IMR-90 (cell line): ENCODE measurements at regions not wholly inside any gene's neighbourhood (a gene's known extent, or its start where the extent isn't known, plus 50 kb on each side); places are given as distances from the start of the nearest gene placed in this dataset.
A peak's percentile ranks its signal among the peaks of the same experiment; 100 is the strongest.
"Not testable (repeated sequence)": the region's sequence is repeated elsewhere in the genome, so short reads cannot be mapped to it uniquely, and the experiment has no call there.

Experiments
- ATAC-seq: fragments of 200-7000 bp; cut with Tn5 transposase; 2 replicates; pipeline ENCODE4 v1.9.1; 2020; ENCODE audit warnings: low read depth, mild to moderate bottlenecking, moderate library complexity
- BruUV-seq: library from RNA; stranded (reverse); fragments of 400-500 nt; replicated peaks from 2 replicates; lab custom pipeline; 2021; lab: Mats Ljungman, UMichigan
- CTCF ChIA-PET: fragments of 300-600 bp; formaldehyde crosslinking; extraction: SDS; loops from one replicate; lab custom pipeline; 2021; ENCODE audit warnings: antibody characterized with exemption; lab: Yijun Ruan, JAX
- POLR2A ChIA-PET: fragments of 300-600 bp; sonication (Branson Sonifier 250); formaldehyde crosslinking; loops from one replicate; lab custom pipeline; 2022; ENCODE audit warnings: antibody characterized with exemption; ENCODE audit not compliant: unreplicated experiment; lab: Charles Lee
- DNase-seq: peaks from one replicate; pipeline ENCODE4 v3.0.0; 2013
- H2AFZ ChIP-seq: replicated peaks from 2 replicates; pipeline ENCODE3; 2013; ENCODE audit warnings: low read length, mild to moderate bottlenecking; ENCODE audit not compliant: poor library complexity
- H2AK5ac ChIP-seq: 2 replicates; pipeline ENCODE4 v1.6.1; 2013; ENCODE audit warnings: low read depth, low read length, inconsistent platforms
- H2AK9ac ChIP-seq: replicated peaks from 2 replicates; pipeline ENCODE3; 2013; ENCODE audit warnings: mild to moderate bottlenecking, low read depth, low read length, moderate library complexity; ENCODE audit not compliant: poor library complexity
- H2BK120ac ChIP-seq: 2 replicates; pipeline ENCODE4 v1.6.1; 2013; ENCODE audit warnings: low read depth, low read length, inconsistent platforms
- H2BK15ac ChIP-seq: 3 replicates; pipeline ENCODE4 v1.6.1; 2013; ENCODE audit warnings: low read depth, low read length, inconsistent platforms
- H2BK20ac ChIP-seq: 2 replicates; pipeline ENCODE4 v1.6.1; 2013; ENCODE audit warnings: low read depth, mild to moderate bottlenecking, inconsistent platforms, low read length, moderate library complexity
- H2BK5ac ChIP-seq: 2 replicates; pipeline ENCODE4 v1.6.1; 2013; ENCODE audit warnings: mild to moderate bottlenecking, low read depth, low read length, inconsistent platforms; ENCODE audit not compliant: poor library complexity, severe bottlenecking
- H3K14ac ChIP-seq: replicated peaks from 2 replicates; pipeline ENCODE4 v1.6.1; 2013; ENCODE audit warnings: low read depth, low read length, inconsistent platforms
- H3K18ac ChIP-seq: 2 replicates; pipeline ENCODE4 v1.6.1; 2013; ENCODE audit warnings: low read depth, low read length, control low read depth
- H3K23ac ChIP-seq: 2 replicates; pipeline ENCODE4 v1.6.1; 2013; ENCODE audit warnings: low read depth, low read length, inconsistent platforms
- H3K27ac ChIP-seq: 2 replicates; pipeline ENCODE4 v1.5.1; 2013; ENCODE audit warnings: mild to moderate bottlenecking, control low read depth, low read length; ENCODE audit not compliant: insufficient read depth
- H3K27me3 ChIP-seq: 2 replicates; pipeline ENCODE4 v1.6.1; 2013; ENCODE audit warnings: low read length; ENCODE audit not compliant: control insufficient read depth, insufficient read depth
- H3K36me3 ChIP-seq: 2 replicates; pipeline ENCODE4 v1.6.1; 2013; ENCODE audit warnings: low read length, mixed read lengths; ENCODE audit not compliant: control insufficient read depth, insufficient read depth
- H3K4ac ChIP-seq: 2 replicates; pipeline ENCODE4 v1.6.1; 2013; ENCODE audit warnings: low read depth, low read length, inconsistent platforms
- H3K4me1 ChIP-seq: 2 replicates; pipeline ENCODE4 v1.6.1; 2013; ENCODE audit warnings: low read length, mixed read lengths; ENCODE audit not compliant: control insufficient read depth, insufficient read depth
- H3K4me2 ChIP-seq: 2 replicates; pipeline ENCODE4 v1.6.1; 2013; ENCODE audit warnings: low read depth, mild to moderate bottlenecking, control low read depth, low read length, moderate library complexity
- H3K4me3 ChIP-seq: 2 replicates; pipeline ENCODE4 v1.5.1; 2013; ENCODE audit warnings: low read depth, mild to moderate bottlenecking, control low read depth, low read length, moderate library complexity; ENCODE audit not compliant: insufficient read depth
- H3K56ac ChIP-seq: 2 replicates; pipeline ENCODE4 v1.6.1; 2013; ENCODE audit warnings: low read length, inconsistent platforms; ENCODE audit not compliant: insufficient read depth; ENCODE audit errors: extremely low read depth
- H3K79me1 ChIP-seq, 2 experiments: 2 replicates each; pipeline ENCODE4 v1.6.1; 2013; ENCODE audit warnings: low read length in 2 of 2, inconsistent platforms in 1 of 2, low read depth in 1 of 2
- H3K9ac ChIP-seq: 2 replicates; pipeline ENCODE4 v1.6.1; 2013; ENCODE audit warnings: low read depth, low read length, control low read depth
- H3K9me1 ChIP-seq: 2 replicates; pipeline ENCODE4 v1.6.1; 2013; ENCODE audit warnings: low read length, inconsistent platforms; ENCODE audit not compliant: insufficient read depth
- H3K9me3 ChIP-seq: 2 replicates; pipeline ENCODE4 v1.6.1; 2013; ENCODE audit warnings: low read length; ENCODE audit not compliant: control insufficient read depth, insufficient read depth
- H4K20me1 ChIP-seq: 2 replicates; pipeline ENCODE4 v1.6.1; 2013; ENCODE audit warnings: low read length, inconsistent platforms; ENCODE audit not compliant: insufficient read depth
- H4K5ac ChIP-seq: 2 replicates; pipeline ENCODE4 v1.6.1; 2013; ENCODE audit warnings: mild to moderate bottlenecking, low read depth, low read length, control low read depth
- H4K8ac ChIP-seq, 2 experiments: 2 replicates each; pipeline ENCODE4 v1.6.1; 2013; ENCODE audit warnings: low read depth in 2 of 2, low read length in 2 of 2, control low read depth in 1 of 2, inconsistent platforms in 1 of 2
- H4K91ac ChIP-seq: 2 replicates; pipeline ENCODE4 v1.6.1; 2013; ENCODE audit warnings: low read depth, low read length, inconsistent platforms; ENCODE audit not compliant: insufficient read depth
- WGBS, 2 experiments: methylation state at CpG; one replicate each; pipeline versions ENCODE4 v1.1.5 to v1.1.7; 2013; ENCODE audit warnings: missing lambda C conversion rate in 2 of 2; ENCODE audit not compliant: insufficient read length in 1 of 2; ENCODE audit errors: extremely low coverage in 2 of 2; 5-methylcytosine and 5-hydroxymethylcytosine counted together
- dilution Hi-C: fragments of 300-500 bp; cut with HindIII; formaldehyde crosslinking; loops from one replicate; pipeline ENCODE4 v1.14.3; 2018; ENCODE audit warnings: low sequenced_read_pairs; ENCODE audit not compliant: unreplicated experiment
- in situ Hi-C: fragments of 300-500 bp; cut with MboI; formaldehyde crosslinking; loops from 3 replicates; pipeline ENCODE4 v1.14.3; 2019; ENCODE audit warnings: low sequenced_read_pairs, inconsistent platforms, mixed read lengths
- intact Hi-C: fragments of 100-400 bp; cut with micrococcal nuclease; formaldehyde crosslinking; loops from 2 replicates; pipeline ENCODE4 v1.10.0; 2022

GRCh38 chr4:26209378-26209777 lies 111.4 kb upstream of the RBPJ start:
- Histone ChIP-seq H3K18ac (0 out of 2 replicates have a peak overlapping the region, but pooled peaks have one; percentile 64), H2AK5ac (peak overlapping the region; percentile 80; the same call in 1 of the 2 replicates), H4K91ac (peak overlapping the region; percentile 28; the same call in 1 of the 2 replicates), H3K23ac (peak overlapping the region; percentile 66; the same call in 1 of the 2 replicates)
- H3K56ac ChIP-seq, H4K8ac ChIP-seq, H3K9me1 ChIP-seq, H3K36me3 ChIP-seq, H3K9ac ChIP-seq, H3K9me3 ChIP-seq, H3K79me1 ChIP-seq, dilution Hi-C loops, intact Hi-C loops, H3K14ac ChIP-seq, H3K4me3 ChIP-seq, H2BK5ac ChIP-seq, H2AFZ ChIP-seq, BruUV-seq, H2BK20ac ChIP-seq, H2BK15ac ChIP-seq, in situ Hi-C loops, H4K20me1 ChIP-seq, H3K4me2 ChIP-seq, H3K27me3 ChIP-seq, ATAC-seq, H3K4ac ChIP-seq, H4K5ac ChIP-seq, POLR2A ChIA-PET, H2AK9ac ChIP-seq, H3K4me1 ChIP-seq, H3K27ac ChIP-seq, DNase-seq, H2BK120ac ChIP-seq: not testable (repeated sequence)
- 80% methylated on average over 1 of the region's 1 CpG; no CpG with 5 or more reads in 1 of the 2 experiments for WGBS, 2 experiments
- CTCF ChIA-PET, result interaction anchor here (0.8 kb wide), 1 partner anchor 27 kb away, joined by 3 read pairs; no protein-coding TSS in a partner anchor
